PC-9 (cell line): ENCODE measurements at regions not wholly inside any gene's neighbourhood (a gene's known extent, or its start where the extent isn't known, plus 50 kb on each side); places are given as distances from the start of the nearest gene placed in this dataset.

Source experiments
- CTCF ChIP-seq: fragments of 200-600 bp; sonication (generic); conservative IDR thresholded peaks from 2 replicates; pipeline ENCODE4 v1.6.1; 2017; ENCODE audit warnings: mixed run types, antibody characterized with exemption, mild to moderate bottlenecking, moderate library complexity
- EZH2 ChIP-seq: fragments of 200-600 bp; sonication (generic); IDR thresholded peaks from 2 replicates; pipeline ENCODE4 v1.8.0; 2017; ENCODE audit warnings: antibody characterized with exemption, low read depth

- TF ChIP-seq CTCF: no peak
- no peak for TF ChIP-seq EZH2
Measured at GRCh38 chr18:77373730-77374445, 124.2 kb downstream of the GALR1 start.
